GM06990 (cell line): ENCODE measurements at regions not wholly inside any gene's neighbourhood (a gene's known extent, or its start where the extent isn't known, plus 50 kb on each side); places are given as distances from the start of the nearest gene placed in this dataset.

Source experiments
- DNase-seq: peaks from one replicate; pipeline ENCODE4 v3.0.0-alpha.2; 2011; ENCODE audit not compliant: insufficient read length; ENCODE audit errors: extremely low read depth
- H3K27me3 ChIP-seq: replicated peaks from 2 replicates; pipeline ENCODE4 v1.6.0; 2011; ENCODE audit warnings: low read length; ENCODE audit not compliant: control insufficient read depth, insufficient read depth
- H3K36me3 ChIP-seq: 2 replicates; pipeline ENCODE4 v1.5.1; 2011; ENCODE audit warnings: low read length; ENCODE audit not compliant: control insufficient read depth, insufficient read depth
- H3K4me3 ChIP-seq: replicated peaks from 2 replicates; pipeline ENCODE4 v1.5.1; 2011; ENCODE audit warnings: low read depth, mild to moderate bottlenecking, control low read depth, low read length
- CTCF ChIP-seq: IDR thresholded peaks from 2 replicates; pipeline ENCODE4 v1.5.1; 2011; ENCODE audit warnings: low read length, control low read depth, mild to moderate bottlenecking, inconsistent platforms; ENCODE audit not compliant: insufficient read depth, poor library complexity, severe bottlenecking

- no peak for TF ChIP-seq CTCF
Observed at GRCh38 chr6:167570460-167571400, 245.8 kb downstream of the TTLL2 start.

GRCh38 chr6:167571550-167571949 is 246.7 kb downstream of the TTLL2 start:
- Histone ChIP-seq H3K4me3 (no peak overlapping the region), H3K27me3 (no peaks in the 10 kb centered on the region; the same call in 1 of the 2 replicates), H3K36me3 (no peaks in the 10 kb centered on the region)
- no peak for DNase-seq
- no peak for TF ChIP-seq CTCF

More at GRCh38 chr6:167570460-167571400, 245.8 kb downstream of the TTLL2 start:
- DNase-seq, result no peak
- no peak overlapping the region for H3K4me3 ChIP-seq
- no peaks in the 10 kb centered on the region for H3K36me3 ChIP-seq
- no peaks in the 10 kb centered on the region; the same call in 1 of the 2 replicates for H3K27me3 ChIP-seq

- Histone ChIP-seq H3K27me3 (no peaks in the 10 kb centered on the region; the same call in 1 of the 2 replicates), H3K36me3 (no peaks in the 10 kb centered on the region), H3K4me3 (no peak overlapping the region)
- DNase-seq, result no peak
- no peak for TF ChIP-seq CTCF
Observed at GRCh38 chr6:167572106-167572505, 247.2 kb downstream of the TTLL2 start.

GRCh38 chr6:167572841-167573271 is 248.0 kb downstream of the TTLL2 start:
- Histone ChIP-seq H3K36me3 (no peaks in the 10 kb centered on the region), H3K27me3 (no peaks in the 10 kb centered on the region; the same call in 1 of the 2 replicates), H3K4me3 (no peak overlapping the region)
- TF ChIP-seq CTCF, result no peak
- no peak for DNase-seq

GRCh38 chr6:167573461-167574215 is 248.8 kb downstream of the TTLL2 start:
- H3K4me3 ChIP-seq, result no peak overlapping the region
- DNase-seq, result no peak
- H3K27me3 ChIP-seq, result no peaks in the 10 kb centered on the region
- no peaks in the 10 kb centered on the region for H3K36me3 ChIP-seq
- TF ChIP-seq CTCF, result no peak
